ENCODE measurements at regions not wholly inside any gene's neighbourhood (a gene's known extent, or its start where the extent isn't known, plus 50 kb on each side); places are given as distances from the start of the nearest gene placed in this dataset.

DNA sequence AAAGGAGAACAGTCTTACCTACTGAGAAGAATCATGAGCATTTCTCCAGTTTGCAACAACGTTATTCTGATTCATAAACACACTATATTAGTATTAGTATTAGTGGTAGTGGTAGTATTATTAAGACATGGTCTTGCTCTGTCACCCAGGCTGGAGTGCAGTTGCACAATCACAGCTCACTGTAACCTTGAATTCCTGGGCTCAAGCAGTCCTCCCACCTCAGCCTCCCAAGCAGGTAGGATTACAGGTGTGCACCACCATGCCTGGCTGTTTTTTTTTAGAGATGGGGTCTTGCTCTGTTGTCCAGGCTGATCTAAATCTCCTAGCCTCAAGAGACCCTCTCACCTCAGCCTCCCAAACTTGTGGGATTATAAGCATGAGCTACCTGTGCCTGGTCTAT lies 363.5 kb downstream of the SAMD5 start:
- no peaks in the 10 kb centered on the region for H3K36me3 Mint-ChIP-seq (ENCODE audit: insufficient read depth)
- ATAC-seq (no peak), DNase-seq (no peak)
- H3K9me3 Mint-ChIP-seq, result no peaks in the 10 kb centered on the region
- no peaks in the 10 kb centered on the region for H3K4me1 Mint-ChIP-seq (ENCODE audit: low read depth)
- H3K27me3 Mint-ChIP-seq (ENCODE audit: low read depth), result no peaks in the 10 kb centered on the region
- H3K4me3 Mint-ChIP-seq, result no peak overlapping the region

DNA sequence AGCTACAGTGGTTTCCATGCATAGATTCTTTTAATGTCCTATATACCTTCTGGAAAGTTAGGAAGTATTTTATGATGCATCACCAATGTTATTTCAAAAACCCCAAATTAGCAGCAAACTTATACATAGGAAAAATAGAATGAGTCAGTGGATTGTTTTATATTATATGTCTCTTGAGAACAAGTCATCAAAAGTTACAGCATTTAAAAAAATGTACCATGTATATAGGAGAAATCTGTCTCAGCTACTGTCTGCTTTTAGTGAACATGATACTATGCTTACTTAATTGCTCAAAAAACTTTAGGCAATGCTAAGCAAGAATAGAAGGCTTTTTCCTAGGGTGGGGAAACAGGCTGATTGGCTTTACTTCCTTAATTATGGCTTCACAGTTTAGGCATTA lies 365.3 kb downstream of the SAMD5 start:
- DNase-seq, result no peak
- Mint-ChIP-seq H3K27me3 (ENCODE audit: low read depth) (no peaks in the 10 kb centered on the region), H3K4me3 (no peak overlapping the region), H3K4me1 (ENCODE audit: low read depth) (no peaks in the 10 kb centered on the region), H3K9me3 (no peaks in the 10 kb centered on the region), H3K36me3 (ENCODE audit: insufficient read depth) (no peaks in the 10 kb centered on the region)
- ATAC-seq, result no peak

DNA sequence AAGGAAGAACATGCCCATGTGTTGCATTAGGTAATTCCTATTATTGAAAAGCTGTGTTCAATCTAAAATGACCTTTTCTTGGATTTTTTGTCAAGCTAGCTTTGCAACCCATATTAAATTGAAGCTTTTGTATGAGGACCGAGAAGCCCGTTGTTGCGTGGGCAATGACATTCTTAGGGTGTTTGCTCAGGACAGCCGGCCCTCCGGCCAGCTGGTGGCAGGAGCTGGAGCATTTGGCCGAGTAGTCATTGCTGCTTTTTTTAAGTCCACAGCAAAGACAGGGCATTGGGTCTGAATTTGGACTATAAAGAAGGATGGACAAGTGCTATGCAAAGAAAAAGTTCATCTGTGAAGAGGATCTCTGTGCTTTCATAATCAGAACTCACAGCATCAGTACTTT lies 365.8 kb downstream of the SAMD5 start:
- no peaks in the 10 kb centered on the region for H3K27me3 Mint-ChIP-seq (ENCODE audit: low read depth)
- no peaks in the 10 kb centered on the region for H3K36me3 Mint-ChIP-seq (ENCODE audit: insufficient read depth)
- H3K4me3 Mint-ChIP-seq, result no peak overlapping the region
- H3K9me3 Mint-ChIP-seq, result no peaks in the 10 kb centered on the region
- ATAC-seq (no peak), DNase-seq (no peak)
- H3K4me1 Mint-ChIP-seq (ENCODE audit: low read depth), result no peaks in the 10 kb centered on the region

DNA sequence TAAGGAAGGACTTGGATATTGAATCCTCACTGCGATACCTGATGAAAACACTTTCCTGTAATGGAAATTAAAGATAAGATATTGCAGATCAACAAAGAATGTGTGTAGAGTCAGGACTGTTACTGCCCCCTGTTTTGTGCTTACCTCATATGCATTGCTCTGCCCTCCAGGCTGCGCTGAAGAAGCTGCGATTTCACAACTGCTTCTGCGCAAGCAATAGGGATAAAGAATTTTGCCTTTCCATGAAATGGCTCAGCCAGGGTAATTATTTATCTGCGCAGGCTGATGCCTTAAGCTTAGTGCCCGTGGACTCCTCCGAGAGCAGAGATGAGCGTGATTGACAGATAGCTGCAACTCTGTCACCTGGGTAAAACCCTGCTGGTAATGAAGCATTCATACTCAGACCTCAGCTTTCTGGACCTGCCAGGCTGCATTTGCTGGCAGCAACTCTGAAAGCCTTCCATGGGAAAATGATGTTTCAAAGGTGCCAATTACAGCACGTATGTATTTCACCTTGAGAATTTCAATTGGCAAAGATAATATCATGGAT lies 370.6 kb downstream of the SAMD5 start:
- no peaks in the 10 kb centered on the region for H3K36me3 Mint-ChIP-seq (ENCODE audit: insufficient read depth)
- no peak for ATAC-seq
- H3K27me3 Mint-ChIP-seq (ENCODE audit: low read depth), result no peaks in the 10 kb centered on the region
- H3K4me1 Mint-ChIP-seq (ENCODE audit: low read depth), result no peaks in the 10 kb centered on the region
- DNase-seq, result no peak
- H3K4me3 Mint-ChIP-seq, result no peak overlapping the region
- H3K9me3 Mint-ChIP-seq, result no peaks in the 10 kb centered on the region

DNA sequence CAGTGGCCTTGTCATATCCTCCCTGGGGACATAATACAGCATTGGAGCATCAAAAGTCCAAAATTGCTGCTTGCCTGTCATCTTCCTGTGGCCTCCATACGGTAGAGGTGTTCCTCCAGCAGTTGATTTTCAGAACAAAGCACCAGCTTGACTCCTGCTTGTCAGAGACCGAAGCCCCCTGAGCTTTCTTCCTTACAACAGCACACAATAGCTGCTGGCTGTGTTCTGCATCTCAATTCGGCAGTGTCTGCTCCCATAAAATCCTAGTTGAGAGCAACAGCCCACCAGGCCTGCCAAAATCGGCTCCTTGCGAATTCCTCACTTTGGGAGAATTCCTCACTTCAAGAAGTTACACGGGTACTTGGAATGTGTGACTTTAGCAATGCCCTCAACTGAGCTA lies 372.9 kb downstream of the SAMD5 start:
- Mint-ChIP-seq H3K27me3 (ENCODE audit: low read depth) (no peaks in the 10 kb centered on the region), H3K4me3 (no peak overlapping the region), H3K36me3 (ENCODE audit: insufficient read depth) (no peaks in the 10 kb centered on the region), H3K9me3 (no peaks in the 10 kb centered on the region), H3K4me1 (ENCODE audit: low read depth) (no peaks in the 10 kb centered on the region)
- DNase-seq (no peak), ATAC-seq (no peak)

DNA sequence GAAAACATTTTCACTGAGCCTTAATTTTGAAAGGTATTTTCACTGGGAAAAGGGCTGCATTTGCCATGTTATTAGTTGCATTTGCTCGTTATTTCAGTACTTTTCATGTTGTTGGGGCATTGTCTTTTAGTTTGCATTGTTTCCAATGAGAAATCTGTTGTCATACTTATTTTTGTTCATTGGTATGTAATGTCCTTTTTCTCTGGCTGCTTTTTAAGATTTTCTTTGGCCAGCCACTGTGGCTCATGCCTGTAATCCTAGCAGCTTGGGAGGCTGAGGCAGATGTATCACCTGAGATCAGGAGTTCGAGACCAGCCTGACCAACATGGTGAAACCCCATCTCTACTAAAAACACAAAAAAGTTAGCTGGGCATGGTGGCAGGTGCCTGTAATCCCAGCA lies 379.9 kb downstream of the SAMD5 start:
- Mint-ChIP-seq H3K27me3 (ENCODE audit: low read depth) (no peaks in the 10 kb centered on the region), H3K36me3 (ENCODE audit: insufficient read depth) (no peaks in the 10 kb centered on the region), H3K4me3 (no peak overlapping the region), H3K9me3 (peaks cover 8% of the 10 kb centered on the region), H3K4me1 (ENCODE audit: low read depth) (no peaks in the 10 kb centered on the region)
- no peak for ATAC-seq
- DNase-seq, result no peak

DNA sequence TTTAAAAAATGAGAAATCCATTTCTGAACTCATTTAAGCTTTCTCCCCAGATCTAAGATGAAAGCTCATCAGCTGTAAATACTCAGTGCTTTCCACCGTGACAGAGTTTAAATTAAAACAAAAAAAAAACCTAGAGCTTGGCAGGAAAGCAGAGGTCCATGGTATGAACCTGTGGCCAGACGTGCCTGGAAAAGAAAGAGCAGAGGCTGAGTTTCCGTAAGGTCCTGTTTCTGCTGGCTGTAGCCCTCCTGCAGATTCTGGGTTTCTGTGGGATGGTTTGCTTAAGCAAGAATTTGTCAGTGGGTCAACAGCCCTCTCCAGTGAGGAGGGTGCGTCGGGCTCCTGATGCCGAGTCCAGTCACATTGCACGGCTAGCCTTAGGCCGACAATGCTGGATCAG lies 383.2 kb downstream of the SAMD5 start:
- ATAC-seq (no peak), DNase-seq (no peak)
- Mint-ChIP-seq H3K4me3 (no peak overlapping the region), H3K27me3 (ENCODE audit: low read depth) (no peaks in the 10 kb centered on the region), H3K4me1 (ENCODE audit: low read depth) (no peaks in the 10 kb centered on the region), H3K9me3 (peaks cover 8% of the 10 kb centered on the region), H3K36me3 (ENCODE audit: insufficient read depth) (no peaks in the 10 kb centered on the region)

DNA sequence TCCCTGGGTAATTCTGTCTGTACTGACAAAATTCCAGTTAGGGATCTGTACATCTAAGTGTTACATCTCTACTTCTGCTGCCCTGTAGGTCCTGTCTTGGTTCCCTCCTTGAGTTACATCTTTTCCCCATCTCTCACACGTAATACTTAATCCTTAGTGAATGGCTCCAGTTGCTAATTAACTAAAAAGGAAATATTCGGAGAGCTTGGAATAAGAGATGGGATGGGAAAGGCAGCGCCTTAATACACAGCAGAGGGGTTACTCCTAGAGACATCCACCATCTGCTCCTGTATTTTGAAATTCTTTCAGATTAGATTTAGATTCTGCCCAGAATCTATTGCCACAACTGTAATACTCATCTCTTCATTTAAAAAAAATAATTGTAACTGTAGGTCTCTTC lies 384.0 kb downstream of the SAMD5 start:
- DNase-seq, result no peak
- no peaks in the 10 kb centered on the region for H3K36me3 Mint-ChIP-seq (ENCODE audit: insufficient read depth)

DNA sequence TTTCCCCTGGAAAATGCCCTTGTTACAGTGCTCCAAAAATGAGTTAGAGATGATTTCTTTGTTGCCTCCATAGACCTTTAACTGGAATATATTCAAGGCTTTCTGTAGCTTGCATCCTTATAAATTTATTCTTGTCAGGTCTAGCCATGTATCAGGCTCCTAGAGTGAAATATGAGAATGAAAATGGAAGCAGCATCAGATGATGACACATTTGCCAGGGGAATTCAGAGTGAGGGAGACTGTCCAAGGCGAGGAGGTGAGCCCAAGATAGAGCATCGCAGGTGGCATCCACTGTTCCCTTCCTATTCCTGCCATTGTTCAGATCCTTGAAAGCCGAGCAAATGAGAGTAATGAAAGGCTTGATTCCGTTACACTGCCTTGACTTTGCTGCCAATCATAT lies 386.8 kb downstream of the SAMD5 start:
- Mint-ChIP-seq H3K27me3 (ENCODE audit: low read depth) (no peaks in the 10 kb centered on the region), H3K9me3 (no peaks in the 10 kb centered on the region), H3K4me3 (no peak overlapping the region), H3K4me1 (ENCODE audit: low read depth) (no peaks in the 10 kb centered on the region), H3K36me3 (ENCODE audit: insufficient read depth) (no peaks in the 10 kb centered on the region)
- DNase-seq (no peak), ATAC-seq (no peak)

More for the DNA sequence above, 384.0 kb downstream of the SAMD5 start:
- Mint-ChIP-seq H3K27me3 (ENCODE audit: low read depth) (no peaks in the 10 kb centered on the region), H3K4me1 (ENCODE audit: low read depth) (no peaks in the 10 kb centered on the region), H3K9me3 (peaks cover 4% of the 10 kb centered on the region), H3K4me3 (no peak overlapping the region)
- no peak for ATAC-seq

DNA sequence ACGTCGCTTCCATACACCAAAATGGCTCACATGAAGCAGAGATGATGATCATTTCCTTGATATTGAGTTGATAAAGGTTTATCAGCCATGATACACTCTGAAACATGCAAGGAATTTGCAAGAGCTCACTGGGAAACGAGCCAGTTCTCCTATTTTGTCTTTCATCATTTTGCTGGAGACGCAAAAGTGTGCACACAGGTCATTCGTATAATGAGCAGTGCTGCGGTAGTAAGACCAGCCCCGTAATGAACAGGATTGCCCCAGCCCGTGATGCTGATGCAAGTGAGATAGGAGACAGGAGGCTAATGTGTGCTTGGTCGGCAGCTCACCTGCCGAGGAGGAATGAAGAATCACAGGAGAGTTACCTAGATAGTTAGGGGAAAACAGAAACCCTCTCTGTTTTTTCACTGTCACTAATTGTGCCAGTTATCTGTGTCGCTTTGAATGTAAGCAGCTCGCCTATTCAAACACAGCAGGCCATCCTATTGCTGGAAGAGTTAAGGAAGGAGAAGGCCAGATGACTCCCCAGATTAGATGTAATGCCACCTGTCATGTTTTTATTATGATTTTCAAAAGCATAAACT lies 391.8 kb downstream of the SAMD5 start:
- DNase-seq (no peak), ATAC-seq (no peak)
- no peaks in the 10 kb centered on the region for H3K9me3 Mint-ChIP-seq
- H3K27me3 Mint-ChIP-seq (ENCODE audit: low read depth), result no peaks in the 10 kb centered on the region
- H3K4me1 Mint-ChIP-seq (ENCODE audit: low read depth), result no peaks in the 10 kb centered on the region
- no peaks in the 10 kb centered on the region for H3K36me3 Mint-ChIP-seq (ENCODE audit: insufficient read depth)
- no peak overlapping the region for H3K4me3 Mint-ChIP-seq

DNA sequence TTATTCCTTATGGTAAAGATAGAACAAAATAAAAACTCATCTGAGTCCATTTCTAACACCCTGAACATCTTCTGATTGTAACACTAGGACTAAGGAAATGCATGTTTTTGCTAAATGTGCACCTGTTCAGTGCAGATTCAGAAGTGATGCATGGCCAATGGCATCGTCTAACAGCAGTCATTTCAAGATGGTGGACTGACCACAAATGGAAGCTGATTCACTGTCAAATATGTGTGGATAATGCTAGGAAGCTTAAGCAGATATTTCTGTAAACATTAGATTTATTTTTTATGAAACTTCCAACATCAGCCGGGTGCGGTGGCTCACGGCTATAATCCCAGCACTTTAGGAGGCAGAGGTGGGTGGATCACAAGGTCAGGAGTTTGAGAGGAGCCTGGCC lies 394.8 kb downstream of the SAMD5 start:
- H3K27me3 Mint-ChIP-seq (ENCODE audit: low read depth), result no peaks in the 10 kb centered on the region
- no peak overlapping the region for H3K4me3 Mint-ChIP-seq
- H3K36me3 Mint-ChIP-seq (ENCODE audit: insufficient read depth), result no peaks in the 10 kb centered on the region
- no peaks in the 10 kb centered on the region for H3K4me1 Mint-ChIP-seq (ENCODE audit: low read depth)
- H3K9me3 Mint-ChIP-seq, result no peaks in the 10 kb centered on the region
- no peak for DNase-seq
- ATAC-seq, result no peak

DNA sequence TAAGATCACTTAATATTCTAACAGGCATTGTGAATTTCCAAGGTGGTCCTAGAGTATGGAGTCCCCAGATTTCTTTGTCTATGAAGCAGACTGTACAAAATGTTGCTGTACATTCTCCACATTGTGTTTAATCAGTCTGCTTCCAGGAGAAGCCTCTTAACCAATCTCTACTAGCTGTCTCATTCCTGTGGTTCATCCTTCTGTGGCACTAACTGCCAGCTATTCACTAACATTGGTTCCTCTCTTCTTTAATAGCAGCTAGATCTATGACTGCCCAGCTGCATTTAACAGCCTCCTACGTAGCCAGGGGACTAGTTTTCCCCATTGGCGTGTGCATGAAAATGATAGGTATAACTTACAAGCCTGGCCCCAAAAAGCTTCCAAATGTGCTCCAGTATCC lies 395.4 kb downstream of the SAMD5 start:
- Mint-ChIP-seq H3K9me3 (no peaks in the 10 kb centered on the region), H3K4me3 (no peak overlapping the region), H3K27me3 (ENCODE audit: low read depth) (no peaks in the 10 kb centered on the region), H3K4me1 (ENCODE audit: low read depth) (no peaks in the 10 kb centered on the region), H3K36me3 (ENCODE audit: insufficient read depth) (no peaks in the 10 kb centered on the region)
- ATAC-seq (no peak), DNase-seq (no peak)

DNA sequence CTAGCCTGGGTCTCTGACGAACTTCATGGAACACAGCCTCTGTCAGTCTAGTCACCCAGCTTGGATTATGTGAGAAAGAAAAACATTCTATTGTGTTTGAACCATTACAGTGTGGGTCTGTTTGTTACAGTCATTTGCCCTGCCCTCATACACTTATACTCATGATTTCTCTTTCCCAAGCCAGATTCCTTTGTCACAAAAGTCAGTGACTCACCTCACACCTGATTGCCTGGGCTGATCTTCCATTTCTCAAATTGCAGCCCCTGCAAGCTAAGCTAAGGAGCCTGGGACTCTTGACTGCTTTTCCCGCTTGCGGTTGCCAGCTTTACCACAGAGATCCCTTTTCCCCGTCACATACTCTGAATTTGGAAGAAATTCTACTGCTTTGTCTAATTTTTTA lies 395.9 kb downstream of the SAMD5 start:
- H3K27me3 Mint-ChIP-seq (ENCODE audit: low read depth), result no peaks in the 10 kb centered on the region
- H3K36me3 Mint-ChIP-seq (ENCODE audit: insufficient read depth), result no peaks in the 10 kb centered on the region
- no peaks in the 10 kb centered on the region for H3K4me1 Mint-ChIP-seq (ENCODE audit: low read depth)
- ATAC-seq (no peak), DNase-seq (no peak)
- no peak overlapping the region for H3K4me3 Mint-ChIP-seq
- H3K9me3 Mint-ChIP-seq, result no peaks in the 10 kb centered on the region

DNA sequence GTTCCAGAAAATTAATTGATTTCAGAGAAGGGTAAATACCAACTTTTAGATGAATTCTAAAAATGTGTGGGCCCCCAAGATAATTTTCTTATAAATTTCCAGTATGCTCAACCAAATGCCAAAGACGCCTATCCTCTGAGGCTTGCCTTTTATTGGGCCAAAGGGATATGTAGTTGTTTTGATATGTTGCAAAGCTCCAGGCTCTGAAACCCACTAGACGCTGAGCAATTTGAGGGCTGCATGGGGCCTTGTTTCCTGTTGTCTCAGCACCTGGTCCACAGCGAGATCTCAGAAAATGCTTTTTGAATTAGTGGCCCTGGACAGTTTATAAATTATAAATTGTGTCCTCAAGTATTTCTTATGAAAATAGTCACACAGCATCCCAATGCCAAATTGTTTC lies 397.2 kb downstream of the SAMD5 start:
- Mint-ChIP-seq H3K36me3 (ENCODE audit: insufficient read depth) (no peaks in the 10 kb centered on the region), H3K4me3 (no peak overlapping the region), H3K27me3 (ENCODE audit: low read depth) (no peaks in the 10 kb centered on the region), H3K9me3 (no peaks in the 10 kb centered on the region), H3K4me1 (ENCODE audit: low read depth) (no peaks in the 10 kb centered on the region)
- ATAC-seq (no peak), DNase-seq (no peak)

DNA sequence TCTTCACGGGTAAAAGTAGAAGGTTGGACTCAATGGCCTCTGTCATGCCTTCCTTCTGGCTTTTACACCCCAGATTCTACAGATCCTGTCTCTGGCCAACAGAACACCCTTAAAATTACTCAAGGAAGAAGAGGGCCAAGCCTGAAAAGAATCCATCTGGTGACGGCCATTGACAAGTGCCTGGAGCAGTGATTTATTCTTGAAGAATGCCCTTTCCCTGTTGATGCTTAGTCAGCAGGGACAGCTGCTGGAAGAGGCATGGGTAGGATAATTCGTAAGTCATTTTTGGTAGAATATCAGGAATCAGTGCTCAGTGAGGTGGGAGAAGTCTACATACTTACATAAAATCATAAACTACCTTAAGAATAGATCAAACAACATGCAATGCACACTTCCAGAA lies 397.9 kb downstream of the SAMD5 start:
- no peaks in the 10 kb centered on the region for H3K27me3 Mint-ChIP-seq (ENCODE audit: low read depth)
- H3K36me3 Mint-ChIP-seq (ENCODE audit: insufficient read depth), result no peaks in the 10 kb centered on the region

DNA sequence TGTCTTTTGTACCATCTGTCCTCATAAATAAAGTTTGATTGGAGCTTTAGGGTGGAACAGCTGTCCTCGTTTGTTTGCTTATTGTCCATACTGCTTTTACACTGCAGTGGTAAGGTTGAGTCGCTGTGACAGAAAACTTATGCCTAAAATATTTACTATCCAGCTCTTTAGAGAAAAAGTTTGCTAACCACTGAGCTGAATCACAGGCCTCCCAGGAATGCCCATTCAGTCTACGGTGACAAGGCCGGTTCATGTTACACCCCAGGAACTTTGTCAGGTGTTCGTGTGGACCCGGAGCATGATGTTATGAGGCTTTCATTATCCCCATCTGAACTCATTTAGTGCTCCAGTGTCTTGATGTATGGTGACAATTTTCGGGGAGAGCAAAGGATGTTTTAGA lies 401.1 kb downstream of the SAMD5 start:
- Mint-ChIP-seq H3K4me1 (ENCODE audit: low read depth) (no peaks in the 10 kb centered on the region), H3K27me3 (ENCODE audit: low read depth) (no peaks in the 10 kb centered on the region), H3K4me3 (no peak overlapping the region), H3K36me3 (ENCODE audit: insufficient read depth) (no peaks in the 10 kb centered on the region), H3K9me3 (no peaks in the 10 kb centered on the region)
- DNase-seq (no peak), ATAC-seq (no peak)

More for the DNA sequence above, 397.9 kb downstream of the SAMD5 start:
- H3K9me3 Mint-ChIP-seq, result no peaks in the 10 kb centered on the region
- no peaks in the 10 kb centered on the region for H3K4me1 Mint-ChIP-seq (ENCODE audit: low read depth)
- ATAC-seq (no peak), DNase-seq (no peak)
- H3K4me3 Mint-ChIP-seq, result no peak overlapping the region

Data from activated T-cell treated with anti-CD3 and anti-CD28 coated beads, Interleukin-2, amount 50 U/mL, for 4 hours (primary cell).